Upper lobe of left lung (tissue), 4 donors: ENCODE measurements at regions not wholly inside any gene's neighbourhood (a gene's known extent, or its start where the extent isn't known, plus 50 kb on each side); places are given as distances from the start of the nearest gene placed in this dataset.

Experiments
- CTCF ChIP-seq, 6 experiments: fragments of 450-650 bp in 4 of 6; fragments of 200-600 bp in 2 of 6; sonication (generic) in 2 of 6; IDR thresholded peaks; one replicate each; pipeline ENCODE4 v1.5.1; 2016 to 2019; ENCODE audit warnings: antibody characterized with exemption in 6 of 6
- EP300 ChIP-seq, 4 donors: sonication (generic); formaldehyde crosslinking; IDR thresholded peaks; one replicate each; pipeline ENCODE4 v1.5.1; 2017; ENCODE audit warnings: antibody characterized with exemption in 4 of 4, control low read depth in 2 of 4
- POLR2A ChIP-seq, 4 donors: fragments of 450-650 bp; IDR thresholded peaks; one replicate each; pipeline ENCODE4 v1.5.1; 2016 to 2017; ENCODE audit warnings: antibody characterized with exemption in 4 of 4, mild to moderate bottlenecking in 2 of 4
- POLR2AphosphoS5 ChIP-seq, 2 donors: sonication (generic); formaldehyde crosslinking; IDR thresholded peaks; one replicate each; pipeline ENCODE4 v1.5.1; 2017; ENCODE audit warnings: antibody characterized with exemption in 2 of 2

GRCh38 chr18:70425236-70425635 lies 136.4 kb downstream of the SOCS6 start:
- TF ChIP-seq CTCF (IDR thresholded peaks at IDR 0.05) (no peak), POLR2AphosphoS5 (IDR thresholded peaks at IDR 0.05) (no peak), EP300 (IDR thresholded peaks at IDR 0.05) (no peak), POLR2A (IDR thresholded peaks at IDR 0.05) (no peak)
